ENCODE measurements at regions not wholly inside any gene's neighbourhood (a gene's known extent, or its start where the extent isn't known, plus 50 kb on each side); places are given as distances from the start of the nearest gene placed in this dataset.
"Not testable (repeated sequence)": the region's sequence is repeated elsewhere in the genome, so short reads cannot be mapped to it uniquely, and the experiment has no call there.

GRCh38 chr14:87615822-87616679, 376.9 kb downstream of the GALC start:
- ChIA-PET CTCF (interaction anchor here (0.7 to 3.7 kb wide), 32 partner anchors 9 to 839 kb away, joined by 3 to 25 read pairs (median 4); no protein-coding TSS in a partner anchor), POLR2A (no interaction called here)
- peak; percentile 3 for DNase-seq (ENCODE audit: low read depth, low spot score)
- TF ChIP-seq, protein P1, sequence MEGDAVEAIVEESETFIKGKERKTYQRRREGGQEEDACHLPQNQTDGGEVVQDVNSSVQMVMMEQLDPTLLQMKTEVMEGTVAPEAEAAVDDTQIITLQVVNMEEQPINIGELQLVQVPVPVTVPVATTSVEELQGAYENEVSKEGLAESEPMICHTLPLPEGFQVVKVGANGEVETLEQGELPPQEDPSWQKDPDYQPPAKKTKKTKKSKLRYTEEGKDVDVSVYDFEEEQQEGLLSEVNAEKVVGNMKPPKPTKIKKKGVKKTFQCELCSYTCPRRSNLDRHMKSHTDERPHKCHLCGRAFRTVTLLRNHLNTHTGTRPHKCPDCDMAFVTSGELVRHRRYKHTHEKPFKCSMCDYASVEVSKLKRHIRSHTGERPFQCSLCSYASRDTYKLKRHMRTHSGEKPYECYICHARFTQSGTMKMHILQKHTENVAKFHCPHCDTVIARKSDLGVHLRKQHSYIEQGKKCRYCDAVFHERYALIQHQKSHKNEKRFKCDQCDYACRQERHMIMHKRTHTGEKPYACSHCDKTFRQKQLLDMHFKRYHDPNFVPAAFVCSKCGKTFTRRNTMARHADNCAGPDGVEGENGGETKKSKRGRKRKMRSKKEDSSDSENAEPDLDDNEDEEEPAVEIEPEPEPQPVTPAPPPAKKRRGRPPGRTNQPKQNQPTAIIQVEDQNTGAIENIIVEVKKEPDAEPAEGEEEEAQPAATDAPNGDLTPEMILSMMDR (IDR thresholded peaks at IDR 0.05; ENCODE audit: low read depth, low read length): peak; percentile 83
- Histone ChIP-seq H3K9me3 (ENCODE audit: control insufficient read depth, insufficient read depth, low read length) (peaks cover under 1% of the 10 kb centered on the region; the same call in 1 of the 2 replicates), H3K27me3 (ENCODE audit: control insufficient read depth, insufficient read depth, low read length) (no peaks in the 10 kb centered on the region), H3K4me3 (ENCODE audit: low read depth, low read length) (no peak overlapping the region), H3K27ac (ENCODE audit: low read depth, low read length) (no peak overlapping the region)

- Histone ChIP-seq H3K4me3 (ENCODE audit: low read depth, low read length) (no peak overlapping the region), H3K9me3 (ENCODE audit: control insufficient read depth, insufficient read depth, low read length) (no peaks in the 10 kb centered on the region), H3K27ac (ENCODE audit: low read depth, low read length) (no peak overlapping the region), H3K27me3 (ENCODE audit: control insufficient read depth, insufficient read depth, low read length) (no peaks in the 10 kb centered on the region)
- TF ChIP-seq, protein P1 (IDR thresholded peaks at IDR 0.05; ENCODE audit: low read depth, low read length): no peak
- ChIA-PET POLR2A (no interaction called here), CTCF (interaction anchor here (0.9 to 3.7 kb wide), 9 partner anchors 10 to 658 kb away, joined by 3 to 25 read pairs (median 5); no protein-coding TSS in a partner anchor)
- no peak for DNase-seq (ENCODE audit: low read depth, low spot score)
Observed at GRCh38 chr14:87615047-87615446, 377.9 kb downstream of the GALC start.

GRCh38 chr14:87613881-87614280, 379.1 kb downstream of the GALC start:
- DNase-seq (ENCODE audit: low read depth, low spot score): no peak
- Histone ChIP-seq H3K27ac (ENCODE audit: low read depth, low read length) (no peak overlapping the region), H3K4me3 (ENCODE audit: low read depth, low read length) (no peak overlapping the region), H3K27me3 (ENCODE audit: control insufficient read depth, insufficient read depth, low read length) (no peaks in the 10 kb centered on the region), H3K9me3 (ENCODE audit: control insufficient read depth, insufficient read depth, low read length) (no peaks in the 10 kb centered on the region)
- POLR2A ChIA-PET: no interaction called here
- TF ChIP-seq, protein P1 (IDR thresholded peaks at IDR 0.05; ENCODE audit: low read depth, low read length): no peak
- CTCF ChIA-PET: no interaction called here

DNA sequence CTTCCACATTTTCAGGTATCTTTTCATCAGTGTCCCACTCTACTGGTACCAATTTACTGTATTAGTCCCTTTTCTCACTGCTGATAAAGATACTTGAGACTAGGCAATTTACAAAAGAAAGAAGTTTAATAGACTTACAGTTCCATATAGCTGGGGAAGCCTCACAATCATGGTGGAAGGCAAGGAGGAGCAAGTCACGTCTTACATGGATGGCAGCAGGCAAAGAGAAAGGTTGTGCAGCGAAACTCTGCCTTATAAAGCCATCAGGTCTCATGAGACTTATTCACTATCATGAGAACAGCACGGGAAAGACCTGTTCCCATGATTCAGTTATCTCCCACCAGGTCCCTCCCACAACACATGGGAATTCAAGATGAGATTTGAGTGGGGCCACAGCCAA, 385.9 kb downstream of the GALC start:
- H3K27me3 ChIP-seq (ENCODE audit: control insufficient read depth, insufficient read depth, low read length); CTCF ChIA-PET; H3K27ac ChIP-seq (ENCODE audit: low read depth, low read length); POLR2A ChIA-PET; DNase-seq (ENCODE audit: low read depth, low spot score); H3K4me3 ChIP-seq (ENCODE audit: low read depth, low read length); H3K9me3 ChIP-seq (ENCODE audit: control insufficient read depth, insufficient read depth, low read length): not testable (repeated sequence)

DNA sequence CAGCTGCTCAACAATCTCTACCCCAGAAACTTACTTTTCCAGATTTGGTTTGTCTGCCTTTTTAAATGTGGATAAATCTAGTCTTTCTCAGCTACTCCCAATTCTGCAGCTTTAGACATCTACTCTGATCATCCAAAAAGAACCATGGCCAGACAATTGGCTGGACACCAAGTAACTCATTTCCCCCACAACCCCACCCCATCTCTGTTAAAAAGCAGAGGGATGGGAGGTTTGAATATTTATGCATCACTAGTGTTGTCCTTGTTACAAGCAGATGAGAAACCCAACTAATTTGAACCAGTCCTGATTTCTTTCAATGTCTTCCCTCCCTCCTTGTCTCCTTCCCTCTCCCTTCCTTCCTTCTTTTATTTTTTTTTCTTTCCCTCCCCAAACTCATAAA, 391.9 kb downstream of the GALC start:
- no peak overlapping the region for H3K27ac ChIP-seq (ENCODE audit: low read depth, low read length)
- no peaks in the 10 kb centered on the region for H3K27me3 ChIP-seq (ENCODE audit: control insufficient read depth, insufficient read depth, low read length)
- peaks cover 3% of the 10 kb centered on the region; the same call in 1 of the 2 replicates for H3K9me3 ChIP-seq (ENCODE audit: control insufficient read depth, insufficient read depth, low read length)
- POLR2A ChIA-PET: no interaction called here
- CTCF ChIA-PET: interaction anchor here (1.0 kb wide), 1 partner anchor 15 kb away, joined by 3 read pairs; no protein-coding TSS in a partner anchor
- DNase-seq (ENCODE audit: low read depth, low spot score): no peak
- TF ChIP-seq, protein P1 (IDR thresholded peaks at IDR 0.05; ENCODE audit: low read depth, low read length): no peak
- no peak overlapping the region for H3K4me3 ChIP-seq (ENCODE audit: low read depth, low read length)

Measured in AG04450 (cell line).